ENCODE measurements at regions not wholly inside any gene's neighbourhood (a gene's known extent, or its start where the extent isn't known, plus 50 kb on each side); places are given as distances from the start of the nearest gene placed in this dataset.

- no peak for TF ChIP-seq POLR2A (IDR thresholded peaks at IDR 0.05)
- TF ChIP-seq CTCF (IDR thresholded peaks at IDR 0.05): no peak
These were observed 388.6 kb downstream of the MN1 start for GRCh38 chr22:27412866-27413445.
